GM19328 (cell line): ENCODE measurements at regions not wholly inside any gene's neighbourhood (a gene's known extent, or its start where the extent isn't known, plus 50 kb on each side); places are given as distances from the start of the nearest gene placed in this dataset.

Experiments used
- ATAC-seq: cut with Tn5 transposase; IDR thresholded peaks from one replicate; pipeline ENCODE4 v1.9.1; 2021; ENCODE audit warnings: mild to moderate bottlenecking, moderate library complexity; ENCODE audit not compliant: unreplicated experiment

- ATAC-seq, result no peak
Observed at GRCh38 chr4:140316799-140317198, 56.6 kb upstream of the SCOC start.

- ATAC-seq, result no peak
Observed at GRCh38 chr4:140315970-140316369, 57.5 kb upstream of the SCOC start.

DNA sequence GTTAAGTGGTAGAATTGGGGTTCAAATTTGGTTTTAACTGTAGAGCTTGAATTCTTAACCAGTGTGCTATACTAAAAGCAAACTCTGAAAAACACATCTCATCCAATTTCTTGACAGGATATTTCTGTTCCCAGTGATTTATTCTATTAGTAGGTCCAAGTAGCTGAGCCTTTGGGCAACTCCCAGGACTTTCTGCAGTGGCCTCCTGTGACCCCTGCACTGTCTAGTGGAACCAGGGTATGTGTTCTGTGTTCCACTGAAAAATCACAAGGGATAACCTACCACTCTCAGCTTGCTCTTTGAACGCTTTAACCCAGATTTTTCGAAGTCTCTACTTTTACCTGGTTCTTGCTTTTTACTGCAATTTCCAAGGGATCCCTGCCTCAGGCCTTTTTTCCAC, 58.0 kb upstream of the SCOC start:
- ATAC-seq, result no peak

GRCh38 chr4:140315019-140315418, 58.4 kb upstream of the SCOC start:
- no peak for ATAC-seq

- no peak for ATAC-seq
Observed at GRCh38 chr4:140312100-140312499, 61.3 kb upstream of the SCOC start.

- ATAC-seq, result no peak
Observed at GRCh38 chr4:140311257-140311835, 62.1 kb upstream of the SCOC start.

DNA sequence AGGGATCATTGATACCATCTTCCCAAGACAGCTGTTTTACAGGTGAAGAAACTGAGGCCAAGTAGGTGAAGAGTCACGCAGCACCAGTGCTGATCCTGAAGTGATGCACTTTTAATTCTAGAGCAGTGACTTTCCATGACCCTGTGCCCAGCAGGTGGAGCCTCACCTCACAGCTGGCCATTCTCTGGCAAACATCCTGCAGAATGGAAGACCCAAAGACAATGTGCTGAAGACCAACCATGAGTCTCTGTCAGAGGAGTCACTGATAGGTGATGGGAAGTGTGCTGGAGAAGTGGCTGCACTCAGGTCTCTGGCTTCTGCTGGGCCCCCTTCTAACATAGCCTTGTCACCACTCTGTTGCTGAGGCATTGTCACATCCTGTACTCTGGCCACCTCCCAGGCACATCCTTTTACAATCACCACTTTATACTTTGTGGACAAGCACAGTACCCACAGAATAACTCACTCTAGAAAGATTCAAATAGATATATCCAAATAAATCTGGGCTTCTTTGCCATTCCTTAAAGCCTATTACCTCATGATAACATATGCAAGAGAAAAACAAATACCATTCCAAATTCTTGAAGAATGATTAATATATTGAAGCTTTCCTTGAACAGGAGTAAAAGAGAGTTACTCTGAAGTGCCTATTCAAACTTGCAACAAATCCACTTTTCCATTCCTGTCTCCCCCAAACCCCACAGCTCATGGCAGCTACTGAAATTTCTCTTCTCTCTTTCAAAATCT, 64.1 kb upstream of the SCOC start:
- no peak for ATAC-seq

DNA sequence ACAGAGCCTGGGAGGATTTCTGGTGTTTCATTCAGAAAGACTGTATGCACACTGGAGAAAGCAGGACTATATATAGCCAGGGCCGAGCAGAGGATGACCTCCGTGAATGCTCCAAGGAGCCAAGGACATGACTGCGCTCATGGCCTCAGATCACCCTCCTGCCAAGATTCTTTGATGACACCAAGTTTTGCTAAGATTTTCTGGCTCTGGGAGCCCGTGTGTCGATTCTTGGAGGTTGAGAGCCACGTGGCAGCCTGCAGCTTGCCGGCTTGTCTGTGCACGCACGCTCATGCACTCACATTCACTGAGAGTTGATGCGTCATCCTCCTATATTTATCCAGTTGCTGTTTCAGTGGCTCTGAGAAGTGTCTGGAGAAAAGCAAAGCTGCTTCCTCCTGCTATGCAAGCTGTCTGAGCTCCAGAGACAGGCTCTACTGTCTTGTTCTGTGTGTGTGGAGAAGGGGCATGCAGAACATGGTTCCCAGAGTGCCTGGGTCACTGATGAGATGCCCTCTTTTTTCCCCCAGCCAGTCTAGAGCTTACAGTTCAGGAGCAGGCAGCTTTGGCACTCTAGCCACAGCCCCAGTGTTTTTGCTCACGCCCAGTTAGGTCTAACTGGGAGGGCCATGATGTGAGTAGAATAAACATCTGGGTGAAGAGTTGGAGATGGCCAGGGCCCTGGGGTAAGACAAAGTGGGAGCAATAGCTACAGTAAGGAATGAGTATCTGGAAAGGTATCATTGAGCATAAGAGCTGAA, 64.9 kb upstream of the SCOC start:
- ATAC-seq, result no peak

DNA sequence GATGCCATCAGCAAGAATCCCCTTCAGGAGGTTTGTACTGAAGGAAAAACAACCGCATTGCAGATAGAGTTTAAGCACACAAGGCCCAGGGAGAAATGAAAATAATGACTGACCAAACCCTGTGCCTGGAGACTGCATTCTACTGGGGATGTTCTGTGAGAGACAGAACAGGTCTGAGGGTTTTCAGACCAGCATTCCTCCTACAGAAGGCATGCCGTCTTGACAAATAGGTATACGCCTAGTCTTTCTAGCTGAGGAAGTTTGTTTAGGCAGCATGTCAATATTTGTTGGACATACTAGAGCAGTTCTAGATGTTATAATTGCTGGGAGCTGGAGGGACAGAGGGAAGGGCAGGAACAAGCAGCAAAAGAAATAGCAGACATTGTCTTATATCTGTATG, 68.4 kb upstream of the SCOC start:
- ATAC-seq, result no peak

GRCh38 chr4:140304346-140304745, 69.1 kb upstream of the SCOC start:
- ATAC-seq, result no peak

DNA sequence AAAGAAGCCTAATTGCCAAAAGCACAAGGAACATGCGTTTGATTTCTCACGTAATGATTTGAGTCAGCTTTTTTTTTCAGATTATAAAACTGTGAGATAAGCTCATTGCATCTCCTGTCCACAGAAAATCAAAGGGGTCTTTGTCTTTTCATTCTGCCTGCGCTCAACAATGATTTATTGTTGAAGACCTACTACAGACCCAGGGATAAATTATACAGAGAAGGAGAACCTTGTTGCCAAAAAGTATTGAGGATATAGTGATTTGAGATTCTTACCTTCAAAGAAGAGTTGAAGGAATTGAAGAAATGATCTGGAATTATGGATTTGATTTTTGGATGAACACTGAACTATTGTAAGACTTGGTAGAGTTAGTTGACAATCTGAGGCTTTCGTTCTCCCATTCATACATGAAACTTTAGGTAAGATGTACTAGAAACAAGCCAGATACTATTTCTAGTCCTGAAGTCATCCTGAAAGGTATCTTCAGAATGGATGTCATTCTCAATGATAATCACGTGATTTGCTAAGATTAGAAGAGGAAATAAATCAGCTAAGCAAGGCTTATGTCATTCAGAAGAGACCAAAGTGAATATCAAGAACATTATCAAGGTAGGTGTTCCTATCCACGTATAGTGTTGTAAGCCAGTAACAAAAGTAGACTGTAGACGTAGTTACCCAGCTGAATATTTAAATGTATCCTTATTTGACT, 71.1 kb upstream of the SCOC start:
- ATAC-seq, result no peak

DNA sequence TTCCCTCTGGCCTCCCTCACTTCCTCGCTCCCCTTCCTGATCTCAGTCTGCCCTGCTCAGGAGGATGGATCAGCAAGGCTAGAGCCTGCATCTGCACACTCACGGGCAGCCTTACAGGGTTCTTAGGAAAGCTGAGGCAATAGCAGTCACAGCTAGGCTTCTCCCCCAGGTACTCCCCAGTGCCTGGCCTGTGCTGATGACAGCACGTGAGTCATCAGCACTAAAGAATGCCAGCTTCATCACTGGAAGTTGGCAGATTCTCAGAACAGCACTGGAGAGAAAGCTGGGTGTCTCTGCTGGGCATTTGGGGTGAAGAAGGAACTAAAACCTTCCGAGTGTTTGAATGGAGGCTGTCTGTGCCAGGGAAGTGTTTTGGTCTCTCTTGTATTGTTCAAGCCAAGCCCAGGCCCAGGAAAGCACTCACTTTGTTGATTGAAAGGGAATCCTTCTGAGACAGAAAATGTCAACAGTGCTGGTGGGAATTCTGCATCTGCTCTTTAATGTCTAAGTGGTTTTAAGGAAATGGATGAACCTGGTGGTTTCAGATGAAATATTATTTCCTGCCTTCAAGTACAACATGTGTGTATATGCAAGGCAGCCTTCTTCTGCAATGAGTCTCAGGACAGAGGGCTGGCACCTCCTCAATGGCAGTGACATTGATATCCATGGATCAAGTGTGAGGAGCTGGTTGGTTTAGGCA, 73.0 kb upstream of the SCOC start:
- ATAC-seq, result no peak

- no peak for ATAC-seq
Observed at GRCh38 chr4:140298001-140298400, 75.4 kb upstream of the SCOC start.

DNA sequence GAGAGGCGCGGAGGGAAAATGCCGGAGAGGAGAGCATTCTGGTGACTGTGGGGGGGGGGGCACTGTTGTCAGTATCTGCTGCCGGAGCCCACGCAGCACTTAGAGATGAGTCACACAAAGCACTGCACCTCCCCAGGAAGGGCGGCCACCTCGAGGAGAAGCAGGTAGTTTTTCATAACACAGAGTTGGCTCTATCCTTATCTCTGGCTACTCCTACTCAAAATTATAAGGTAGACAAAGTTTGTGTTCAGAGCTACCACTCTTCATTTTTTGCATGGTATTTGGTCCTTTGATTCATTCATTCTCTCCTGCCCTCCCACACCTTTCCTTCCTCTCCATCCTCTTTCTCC, 76.2 kb upstream of the SCOC start:
- no peak for ATAC-seq

GRCh38 chr4:140296335-140297220, 76.9 kb upstream of the SCOC start:
- ATAC-seq, result no peak

GRCh38 chr4:140293979-140294378, 79.5 kb upstream of the SCOC start:
- no peak for ATAC-seq

- no peak for ATAC-seq
Observed at GRCh38 chr4:140291259-140291658, 82.2 kb upstream of the SCOC start.

DNA sequence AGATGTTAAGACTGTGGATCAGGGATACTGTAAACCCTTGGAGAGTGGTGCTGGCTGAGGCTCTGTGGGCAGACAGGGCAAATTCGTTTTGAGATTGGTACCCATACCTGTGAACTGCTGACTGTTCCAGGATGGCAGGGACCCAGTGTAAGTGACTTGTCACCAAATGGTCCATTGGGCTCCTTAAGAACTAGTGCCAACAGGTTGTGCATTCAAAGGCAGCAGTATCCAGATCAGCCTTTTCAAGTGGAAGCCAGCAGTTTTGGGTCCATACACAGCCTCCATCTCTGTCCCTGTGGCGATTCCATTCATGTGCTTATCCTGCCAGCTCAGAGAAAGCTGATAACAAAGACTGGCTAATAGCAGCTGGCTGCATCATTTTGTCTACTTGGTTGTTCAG, 84.0 kb upstream of the SCOC start:
- no peak for ATAC-seq

GRCh38 chr4:140286456-140286855, 87.0 kb upstream of the SCOC start:
- no peak for ATAC-seq

- no peak for ATAC-seq
Observed at GRCh38 chr4:140284456-140284855, 89.0 kb upstream of the SCOC start.
